ENCODE measurements at regions not wholly inside any gene's neighbourhood (a gene's known extent, or its start where the extent isn't known, plus 50 kb on each side); places are given as distances from the start of the nearest gene placed in this dataset.

- Histone ChIP-seq H3K9ac (ENCODE audit: low read length) (no peak overlapping the region), H3K36me3 (ENCODE audit: insufficient read depth, low read length) (no peaks in the 10 kb centered on the region), H3K4me2 (ENCODE audit: low read length) (no peak overlapping the region), H3F3A (ENCODE audit: insufficient read depth, low read length, poor library complexity, severe bottlenecking) (no peaks in the 10 kb centered on the region), H3K79me2 (replicated peaks; ENCODE audit: insufficient read depth, low read length) (no peaks in the 10 kb centered on the region), H2AFZ (ENCODE audit: low read depth, low read length) (no peak overlapping the region), H3K27me3 (ENCODE audit: insufficient read depth, low read depth, low read length) (no peaks in the 10 kb centered on the region), H4K20me1 (ENCODE audit: insufficient read depth) (no peaks in the 10 kb centered on the region), H3K27ac (ENCODE audit: low read length) (no peak overlapping the region), H3K9me3 (ENCODE audit: low read length) (no peaks in the 10 kb centered on the region), H3K9me2 (ENCODE audit: insufficient read depth, low read length) (no peaks in the 10 kb centered on the region), H3K4me3 (ENCODE audit: low read length) (no peak overlapping the region)
- no peak for TF ChIP-seq POLR2AphosphoS5 (IDR thresholded peaks at IDR 0.05)
These were observed 82.6 kb upstream of the UBE2E1 start for GRCh38 chr3:23723141-23723540.

GRCh38 chr3:23723930-23724329 lies 81.8 kb upstream of the UBE2E1 start:
- Histone ChIP-seq H3K9ac (ENCODE audit: low read length) (no peak overlapping the region), H3K27me3 (ENCODE audit: insufficient read depth, low read depth, low read length) (no peaks in the 10 kb centered on the region), H3K27ac (ENCODE audit: low read length) (no peak overlapping the region), H3K9me2 (ENCODE audit: insufficient read depth, low read length) (no peaks in the 10 kb centered on the region), H3F3A (ENCODE audit: insufficient read depth, low read length, poor library complexity, severe bottlenecking) (no peaks in the 10 kb centered on the region), H2AFZ (ENCODE audit: low read depth, low read length) (no peak overlapping the region), H3K36me3 (ENCODE audit: insufficient read depth, low read length) (no peaks in the 10 kb centered on the region), H3K79me2 (replicated peaks; ENCODE audit: insufficient read depth, low read length) (no peaks in the 10 kb centered on the region), H3K9me3 (ENCODE audit: low read length) (no peaks in the 10 kb centered on the region), H3K4me3 (ENCODE audit: low read length) (no peak overlapping the region), H4K20me1 (ENCODE audit: insufficient read depth) (no peaks in the 10 kb centered on the region), H3K4me2 (ENCODE audit: low read length) (no peak overlapping the region)
- no peak for TF ChIP-seq MXI1 (conservative IDR thresholded peaks at IDR 0.05; ENCODE audit: poor library complexity, severe bottlenecking)
- TF ChIP-seq POLR2AphosphoS5 (IDR thresholded peaks at IDR 0.05): no peak
- TF ChIP-seq CTCF (IDR thresholded peaks at IDR 0.05; ENCODE audit: poor library complexity, severe bottlenecking): no peak
- no peak for TF ChIP-seq EP300 (conservative IDR thresholded peaks at IDR 0.05; ENCODE audit: poor library complexity, severe bottlenecking)
- no peak for TF ChIP-seq REST (IDR thresholded peaks at IDR 0.05; ENCODE audit: borderline replicate concordance)
- no peak for TF ChIP-seq RAD21 (conservative IDR thresholded peaks at IDR 0.05)
- TF ChIP-seq EZH2 (IDR thresholded peaks at IDR 0.05; ENCODE audit: borderline replicate concordance, insufficient read depth, low read length, poor library complexity, severe bottlenecking): no peak
- TF ChIP-seq SMC3 (conservative IDR thresholded peaks at IDR 0.05; ENCODE audit: poor library complexity): no peak
- TF ChIP-seq TAF1 (IDR thresholded peaks at IDR 0.05; ENCODE audit: low read depth): no peak

Data from neural cell (in vitro differentiated cells).